Gastroesophageal sphincter (tissue), 4 donors: ENCODE measurements at regions not wholly inside any gene's neighbourhood (a gene's known extent, or its start where the extent isn't known, plus 50 kb on each side); places are given as distances from the start of the nearest gene placed in this dataset.

Experiments used
- ATAC-seq: fragments of 150-250 bp; one replicate; pipeline ENCODE4 v1.9.1; 2016; ENCODE audit warnings: mild to moderate bottlenecking, moderate library complexity
- H3K27ac ChIP-seq, 4 donors: fragments of 200-600 bp; sonication (generic) in 3 of 4; 1 replicate in 3 of 4; 2 replicates in 1 of 4; pipeline ENCODE4 v1.5.1; 2016 to 2019
- H3K27me3 ChIP-seq: fragments of 200-600 bp; sonication (generic); one replicate; pipeline ENCODE4 v1.5.1; 2019
- H3K36me3 ChIP-seq, 2 donors: fragments of 200-600 bp; sonication (generic); one replicate each; pipeline ENCODE4 v1.5.1; 2019; ENCODE audit warnings: control low read depth in 1 of 2
- H3K4me1 ChIP-seq, 3 donors: fragments of 200-600 bp; sonication (generic); 1 replicate in 2 of 3; 2 replicates in 1 of 3; pipeline ENCODE4 v1.5.1; 2016 to 2019; ENCODE audit warnings: control low read depth in 2 of 3
- H3K4me3 ChIP-seq, 2 donors: fragments of 200-600 bp; sonication (generic); one replicate each; pipeline ENCODE4 v1.5.1; 2019; ENCODE audit warnings: mild to moderate bottlenecking in 1 of 2, moderate library complexity in 1 of 2
- H3K9me3 ChIP-seq, 3 donors: fragments of 200-600 bp; sonication (generic); one replicate each; pipeline ENCODE4 v1.5.1; 2017 to 2019; ENCODE audit warnings: control low read depth in 2 of 3
- EP300 ChIP-seq: sonication (generic); formaldehyde crosslinking; IDR thresholded peaks from one replicate; pipeline ENCODE4 v1.6.1; 2017; ENCODE audit warnings: antibody characterized with exemption, mild to moderate bottlenecking
- POLR2A ChIP-seq, 2 donors: fragments of 450-650 bp; IDR thresholded peaks; one replicate each; pipeline ENCODE4 v1.6.1; 2017; ENCODE audit warnings: antibody characterized with exemption in 2 of 2, mild to moderate bottlenecking in 2 of 2, moderate library complexity in 1 of 2
- POLR2AphosphoS5 ChIP-seq: sonication (generic); formaldehyde crosslinking; IDR thresholded peaks from one replicate; pipeline ENCODE4 v1.6.1; 2017; ENCODE audit warnings: antibody characterized with exemption
- WGBS, 2 donors: methylation state at CpG; one replicate each; pipeline ENCODE4 v1.1.5; 2018; ENCODE audit warnings: low coverage in 1 of 2; 5-methylcytosine and 5-hydroxymethylcytosine counted together
- TF ChIP-seq, protein P1 (sequence below), 4 experiments: fragments of 200-600 bp in 2 of 4; fragments of 450-650 bp in 2 of 4; sonication (generic) in 1 of 4; IDR thresholded peaks; one replicate each; pipeline ENCODE4 v1.5.1; 2017 to 2019; ENCODE audit warnings: antibody characterized with exemption in 4 of 4, mild to moderate bottlenecking in 2 of 4, moderate library complexity in 2 of 4

DNA sequence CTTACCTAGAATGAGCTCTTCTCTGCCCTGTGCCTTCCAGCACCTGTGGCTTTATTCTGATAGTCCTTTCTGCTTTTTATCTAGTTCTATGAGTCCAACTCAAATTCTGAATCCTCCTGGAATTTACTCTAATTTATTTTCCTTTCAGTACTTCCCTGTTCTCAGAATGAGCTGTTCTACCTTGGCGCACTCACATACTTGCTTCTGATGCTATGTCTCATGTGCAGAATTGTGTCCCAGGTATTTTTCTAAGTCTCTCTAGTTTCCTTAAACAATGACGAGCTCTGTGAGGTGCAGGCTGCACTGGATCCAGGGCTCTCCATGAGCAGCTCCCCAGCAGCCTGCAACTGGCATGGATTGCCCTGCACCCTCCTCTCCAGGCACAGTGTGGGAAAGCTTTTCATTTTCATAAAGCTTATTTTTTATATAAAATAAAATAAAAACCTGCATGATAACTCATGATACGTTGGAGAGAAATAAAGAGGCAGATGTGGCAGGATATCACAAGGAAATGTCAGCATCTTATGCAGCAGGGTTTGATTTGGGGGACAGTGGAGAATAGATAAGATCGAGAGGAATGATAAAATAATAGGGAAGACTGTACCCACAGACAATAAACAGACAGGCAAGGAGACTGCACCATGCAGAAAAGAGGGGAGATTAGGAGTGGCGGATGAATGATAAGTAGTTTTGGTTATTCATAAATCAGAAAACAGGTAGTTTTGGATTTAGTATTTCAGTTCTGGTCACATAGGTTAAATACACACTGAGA lies 258.2 kb upstream of the POM121L12 start:
- Histone ChIP-seq H3K9me3 (no peaks in the 10 kb centered on the region), H3K27me3 (no peaks in the 10 kb centered on the region), H3K4me3 (no peak overlapping the region), H3K36me3 (no peaks in the 10 kb centered on the region), H3K27ac (no peak overlapping the region), H3K4me1 (peaks cover 0 to 6% (median 0%) of the 10 kb centered on the region in 3 donors)
- TF ChIP-seq POLR2A (IDR thresholded peaks at IDR 0.05) (no peak), EP300 (no peak), POLR2AphosphoS5 (no peak)
- TF ChIP-seq, protein P1, sequence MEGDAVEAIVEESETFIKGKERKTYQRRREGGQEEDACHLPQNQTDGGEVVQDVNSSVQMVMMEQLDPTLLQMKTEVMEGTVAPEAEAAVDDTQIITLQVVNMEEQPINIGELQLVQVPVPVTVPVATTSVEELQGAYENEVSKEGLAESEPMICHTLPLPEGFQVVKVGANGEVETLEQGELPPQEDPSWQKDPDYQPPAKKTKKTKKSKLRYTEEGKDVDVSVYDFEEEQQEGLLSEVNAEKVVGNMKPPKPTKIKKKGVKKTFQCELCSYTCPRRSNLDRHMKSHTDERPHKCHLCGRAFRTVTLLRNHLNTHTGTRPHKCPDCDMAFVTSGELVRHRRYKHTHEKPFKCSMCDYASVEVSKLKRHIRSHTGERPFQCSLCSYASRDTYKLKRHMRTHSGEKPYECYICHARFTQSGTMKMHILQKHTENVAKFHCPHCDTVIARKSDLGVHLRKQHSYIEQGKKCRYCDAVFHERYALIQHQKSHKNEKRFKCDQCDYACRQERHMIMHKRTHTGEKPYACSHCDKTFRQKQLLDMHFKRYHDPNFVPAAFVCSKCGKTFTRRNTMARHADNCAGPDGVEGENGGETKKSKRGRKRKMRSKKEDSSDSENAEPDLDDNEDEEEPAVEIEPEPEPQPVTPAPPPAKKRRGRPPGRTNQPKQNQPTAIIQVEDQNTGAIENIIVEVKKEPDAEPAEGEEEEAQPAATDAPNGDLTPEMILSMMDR (IDR thresholded peaks at IDR 0.05): no peak
- WGBS, 2 donors: 81 to 91% methylated on average over 4 to 5 of the region's 5 CpGs
- ATAC-seq: no peak

- TF ChIP-seq EP300: no peak
- TF ChIP-seq, protein P1 (IDR thresholded peaks at IDR 0.05): no peak
- TF ChIP-seq POLR2A (IDR thresholded peaks at IDR 0.05): no peak
- TF ChIP-seq POLR2AphosphoS5: no peak
- Histone ChIP-seq H3K4me1 (peaks cover 0 to 6% (median 0%) of the 10 kb centered on the region in 3 donors), H3K27ac (no peak overlapping the region), H3K27me3 (no peaks in the 10 kb centered on the region), H3K36me3 (no peaks in the 10 kb centered on the region), H3K4me3 (no peak overlapping the region), H3K9me3 (no peaks in the 10 kb centered on the region)
- 0 to 8% methylated on average over 1 of the region's 1 CpG for WGBS, 2 donors
- no peak for ATAC-seq
These were observed 259.6 kb upstream of the POM121L12 start for GRCh38 chr7:52775876-52776275.

DNA sequence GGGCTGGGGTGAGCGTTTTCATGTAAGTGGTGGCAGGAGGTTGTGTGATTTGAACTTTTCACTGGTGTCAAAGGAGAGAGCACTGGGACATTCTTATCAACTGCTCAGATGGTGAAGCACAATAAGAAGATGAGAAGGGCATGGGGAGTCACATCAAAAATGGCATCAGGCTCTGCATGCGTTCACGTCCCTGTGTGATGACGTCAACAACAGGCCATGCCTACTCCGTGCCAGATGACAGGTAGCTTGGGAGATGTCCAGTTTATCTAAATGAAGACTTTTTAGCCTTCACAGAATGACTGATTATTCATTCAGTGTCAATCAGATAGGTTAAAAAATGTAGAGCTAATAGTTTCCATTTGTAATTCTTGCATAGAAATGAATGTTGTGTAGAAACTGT lies 264.3 kb upstream of the POM121L12 start:
- 85 to 92% methylated on average over 5 of the region's 5 CpGs for WGBS, 2 donors
- Histone ChIP-seq H3K4me1 (peaks cover 0 to 6% (median 0%) of the 10 kb centered on the region in 3 donors), H3K36me3 (no peaks in the 10 kb centered on the region), H3K27me3 (no peaks in the 10 kb centered on the region), H3K4me3 (no peak overlapping the region), H3K9me3 (no peaks in the 10 kb centered on the region), H3K27ac (no peak overlapping the region)
- TF ChIP-seq, protein P1 (IDR thresholded peaks at IDR 0.05): no peak
- TF ChIP-seq POLR2A (IDR thresholded peaks at IDR 0.05) (no peak), EP300 (no peak), POLR2AphosphoS5 (no peak)
- no peak for ATAC-seq

- Histone ChIP-seq H3K4me1 (no peaks in the 10 kb centered on the region), H3K4me3 (no peak overlapping the region), H3K27me3 (no peaks in the 10 kb centered on the region), H3K27ac (no peak overlapping the region), H3K36me3 (no peaks in the 10 kb centered on the region), H3K9me3 (no peaks in the 10 kb centered on the region)
- no peak for TF ChIP-seq POLR2AphosphoS5
- no peak for TF ChIP-seq EP300
- TF ChIP-seq POLR2A (IDR thresholded peaks at IDR 0.05): no peak
- TF ChIP-seq, protein P1 (IDR thresholded peaks at IDR 0.05): no peak
- no peak for ATAC-seq
These were observed 270.8 kb upstream of the POM121L12 start for GRCh38 chr7:52764492-52765169.

DNA sequence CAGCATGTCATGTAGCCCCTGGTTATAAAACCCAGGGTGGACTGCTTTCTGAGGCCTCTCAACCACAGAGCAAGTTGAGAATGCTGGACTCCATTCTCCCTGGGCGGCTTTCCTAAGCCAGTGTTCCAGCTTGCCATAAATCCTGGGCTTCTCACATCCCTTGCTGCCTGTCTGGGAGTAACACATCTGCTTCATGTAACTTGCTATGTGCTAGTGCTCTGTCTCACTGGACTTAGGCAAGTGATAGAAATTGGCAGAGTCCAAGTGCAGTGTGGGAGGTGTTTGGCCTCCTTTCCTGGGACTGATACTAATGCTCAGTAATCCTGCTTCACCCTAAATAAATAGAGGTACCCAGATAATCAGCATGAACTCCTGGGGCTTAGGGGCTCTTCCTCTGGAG lies 277.1 kb upstream of the POM121L12 start:
- H3K36me3 ChIP-seq: no peaks in the 10 kb centered on the region
- no peak overlapping the region for H3K4me3 ChIP-seq
- no peaks in the 10 kb centered on the region for H3K9me3 ChIP-seq
- H3K27ac ChIP-seq: no peak overlapping the region
- H3K27me3 ChIP-seq: no peaks in the 10 kb centered on the region
- no peaks in the 10 kb centered on the region for H3K4me1 ChIP-seq
- TF ChIP-seq, protein P1 (IDR thresholded peaks at IDR 0.05): no peak
- TF ChIP-seq POLR2A (IDR thresholded peaks at IDR 0.05) (no peak), EP300 (no peak), POLR2AphosphoS5 (no peak)
- 25 to 40% methylated on average over 1 of the region's 1 CpG for WGBS, 2 donors
- ATAC-seq: no peak
